ENCODE measurements at regions not wholly inside any gene's neighbourhood (a gene's known extent, or its start where the extent isn't known, plus 50 kb on each side); places are given as distances from the start of the nearest gene placed in this dataset.

DNA sequence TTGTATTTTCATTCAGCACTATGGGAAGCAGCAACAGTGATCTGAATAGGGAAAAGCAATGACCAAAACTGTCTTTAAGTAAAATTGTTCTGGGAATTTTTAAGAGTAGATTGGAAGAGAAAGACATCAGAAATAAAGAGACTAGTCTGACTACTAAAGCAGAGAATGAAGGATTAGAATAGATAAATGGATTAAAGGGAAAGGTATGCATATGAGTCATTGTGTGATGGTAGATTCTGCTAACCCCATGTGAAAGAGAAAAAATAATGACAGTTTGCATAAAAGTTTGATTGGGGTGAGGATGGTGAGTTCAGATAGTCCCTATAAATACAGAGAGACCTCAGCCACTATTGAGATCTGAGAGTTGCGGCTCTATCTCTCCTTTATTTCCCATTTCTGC is 139.6 kb upstream of the DCC start (continued):
- TF ChIP-seq, protein P1, sequence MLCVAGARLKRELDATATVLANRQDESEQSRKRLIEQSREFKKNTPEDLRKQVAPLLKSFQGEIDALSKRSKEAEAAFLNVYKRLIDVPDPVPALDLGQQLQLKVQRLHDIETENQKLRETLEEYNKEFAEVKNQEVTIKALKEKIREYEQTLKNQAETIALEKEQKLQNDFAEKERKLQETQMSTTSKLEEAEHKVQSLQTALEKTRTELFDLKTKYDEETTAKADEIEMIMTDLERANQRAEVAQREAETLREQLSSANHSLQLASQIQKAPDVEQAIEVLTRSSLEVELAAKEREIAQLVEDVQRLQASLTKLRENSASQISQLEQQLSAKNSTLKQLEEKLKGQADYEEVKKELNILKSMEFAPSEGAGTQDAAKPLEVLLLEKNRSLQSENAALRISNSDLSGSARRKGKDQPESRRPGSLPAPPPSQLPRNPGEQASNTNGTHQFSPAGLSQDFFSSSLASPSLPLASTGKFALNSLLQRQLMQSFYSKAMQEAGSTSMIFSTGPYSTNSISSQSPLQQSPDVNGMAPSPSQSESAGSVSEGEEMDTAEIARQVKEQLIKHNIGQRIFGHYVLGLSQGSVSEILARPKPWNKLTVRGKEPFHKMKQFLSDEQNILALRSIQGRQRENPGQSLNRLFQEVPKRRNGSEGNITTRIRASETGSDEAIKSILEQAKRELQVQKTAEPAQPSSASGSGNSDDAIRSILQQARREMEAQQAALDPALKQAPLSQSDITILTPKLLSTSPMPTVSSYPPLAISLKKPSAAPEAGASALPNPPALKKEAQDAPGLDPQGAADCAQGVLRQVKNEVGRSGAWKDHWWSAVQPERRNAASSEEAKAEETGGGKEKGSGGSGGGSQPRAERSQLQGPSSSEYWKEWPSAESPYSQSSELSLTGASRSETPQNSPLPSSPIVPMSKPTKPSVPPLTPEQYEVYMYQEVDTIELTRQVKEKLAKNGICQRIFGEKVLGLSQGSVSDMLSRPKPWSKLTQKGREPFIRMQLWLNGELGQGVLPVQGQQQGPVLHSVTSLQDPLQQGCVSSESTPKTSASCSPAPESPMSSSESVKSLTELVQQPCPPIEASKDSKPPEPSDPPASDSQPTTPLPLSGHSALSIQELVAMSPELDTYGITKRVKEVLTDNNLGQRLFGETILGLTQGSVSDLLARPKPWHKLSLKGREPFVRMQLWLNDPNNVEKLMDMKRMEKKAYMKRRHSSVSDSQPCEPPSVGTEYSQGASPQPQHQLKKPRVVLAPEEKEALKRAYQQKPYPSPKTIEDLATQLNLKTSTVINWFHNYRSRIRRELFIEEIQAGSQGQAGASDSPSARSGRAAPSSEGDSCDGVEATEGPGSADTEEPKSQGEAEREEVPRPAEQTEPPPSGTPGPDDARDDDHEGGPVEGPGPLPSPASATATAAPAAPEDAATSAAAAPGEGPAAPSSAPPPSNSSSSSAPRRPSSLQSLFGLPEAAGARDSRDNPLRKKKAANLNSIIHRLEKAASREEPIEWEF (IDR thresholded peaks at IDR 0.05; ENCODE audit: insufficient replicate concordance, low read depth, low read length) = no peak
- TF ChIP-seq JUNB (IDR thresholded peaks at IDR 0.05) = no peak
- TF ChIP-seq ATF7 (IDR thresholded peaks at IDR 0.05; ENCODE audit: low read depth) = no peak
- TF ChIP-seq YBX1 (IDR thresholded peaks at IDR 0.05) = no peak
- no peak for TF ChIP-seq NFXL1 (IDR thresholded peaks at IDR 0.05; ENCODE audit: borderline replicate concordance)
- no peak for TF ChIP-seq FOXK2 (IDR thresholded peaks at IDR 0.05)
- no peak for TF ChIP-seq KDM1A (IDR thresholded peaks at IDR 0.05; ENCODE audit: borderline replicate concordance)

DNA sequence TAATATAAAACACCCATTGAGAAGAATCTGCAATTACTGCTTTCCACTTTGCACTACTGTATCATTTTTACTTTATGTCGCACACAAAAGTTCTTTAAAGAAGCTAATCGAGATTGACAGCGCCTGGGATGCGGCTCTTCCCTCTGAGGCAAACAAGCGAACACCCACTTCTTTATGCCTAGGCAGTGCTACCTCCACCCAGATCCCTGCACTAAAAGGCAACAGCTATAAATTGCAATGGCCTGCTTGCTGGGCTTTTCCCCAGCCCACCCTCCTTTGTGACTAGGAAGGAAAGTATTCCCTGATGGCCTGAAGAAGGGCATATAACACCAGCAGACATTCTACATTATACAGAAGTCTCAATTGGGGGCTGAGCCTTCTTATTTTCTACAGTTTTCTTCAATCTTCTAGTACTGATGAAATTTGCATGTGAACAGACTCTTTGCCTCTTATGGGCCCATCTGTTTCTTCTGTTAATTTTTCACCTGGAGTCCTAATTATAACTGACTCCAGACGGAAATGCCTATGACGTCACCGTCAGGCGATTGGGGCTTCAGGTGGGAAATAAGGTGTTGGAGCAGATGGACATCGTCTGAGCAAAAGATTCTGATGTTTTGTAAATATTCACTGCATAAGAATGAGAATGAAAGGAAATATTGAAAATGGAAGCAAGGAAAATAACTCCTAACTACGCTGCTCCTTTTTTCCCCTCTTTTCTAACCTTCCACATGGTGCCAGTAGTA is 138.9 kb upstream of the DCC start:
- ChIA-PET RAD21 (ENCODE audit: unreplicated experiment) (no interaction called here), CTCF (no interaction called here), POLR2A (no interaction called here), SMC1A (ENCODE audit: uncharacterized antibody, unreplicated experiment) (interaction anchor here (0.7 kb wide), 1 partner anchor 52 kb away, joined by 3 read pairs; no protein-coding TSS in a partner anchor)
- no peaks in the 10 kb centered on the region for H3K36me3 ChIP-seq (ENCODE audit: control insufficient read depth in 2 of 2, insufficient read depth in 2 of 2, low read length in 1 of 2)
- no peak overlapping the region for H3K27ac ChIP-seq (ENCODE audit: control insufficient read depth, insufficient read depth)
- H3K4me1 ChIP-seq (ENCODE audit: control insufficient read depth, insufficient read depth, low read length) = no peaks in the 10 kb centered on the region
- no peak for ATAC-seq
- in situ Hi-C loops (cut with MboI) = no loop called here
- 51% methylated on average over 11 of the region's 11 CpGs for WGBS (ENCODE audit: insufficient coverage, insufficient replicate concordance, low lambda C conversion rate, missing lambda C conversion rate)
- H3K4me3 ChIP-seq = no peak overlapping the region
- intact Hi-C loops (cut with micrococcal nuclease; ENCODE audit: unreplicated experiment) = no loop called here
- no peak for DNase-seq (ENCODE audit: low read depth, low spot score)
- no peak for FAIRE-seq
- H3K4me2 ChIP-seq (ENCODE audit: control insufficient read depth, insufficient read depth) = no peak overlapping the region
- no peaks in the 10 kb centered on the region for H4K20me1 ChIP-seq (ENCODE audit: control insufficient read depth, insufficient read depth)
- no peaks in the 10 kb centered on the region for H3K79me2 ChIP-seq (ENCODE audit: control insufficient read depth, insufficient read depth, low read length)
- no peak overlapping the region for H2AFZ ChIP-seq (ENCODE audit: control insufficient read depth, low read depth, low read length)
- H3K9ac ChIP-seq (ENCODE audit: control insufficient read depth, insufficient read depth, low read length) = no peak overlapping the region
- H3K27me3 ChIP-seq (replicated peaks in 1 of 2; ENCODE audit: control insufficient read depth in 2 of 2, insufficient read depth in 2 of 2, low read length in 1 of 2) = no peaks in the 10 kb centered on the region
- BruUV-seq (replicated peaks) = no TSS peak
- H3K9me3 ChIP-seq (replicated peaks; ENCODE audit: control insufficient read depth, insufficient read depth, low read length) = no peaks in the 10 kb centered on the region
- TF ChIP-seq GABPA (IDR thresholded peaks at IDR 0.05; ENCODE audit: low read depth) = no peak
- TF ChIP-seq NR2C2 (IDR thresholded peaks at IDR 0.05; ENCODE audit: borderline replicate concordance, control insufficient read depth, insufficient read length, low read depth) = no peak
- TF ChIP-seq PBX3 (IDR thresholded peaks at IDR 0.05; ENCODE audit: insufficient replicate concordance, low read depth, low read length) = no peak
- TF ChIP-seq HDAC6 (IDR thresholded peaks at IDR 0.05; ENCODE audit: unreplicated experiment) = no peak
- TF ChIP-seq, protein P2, sequence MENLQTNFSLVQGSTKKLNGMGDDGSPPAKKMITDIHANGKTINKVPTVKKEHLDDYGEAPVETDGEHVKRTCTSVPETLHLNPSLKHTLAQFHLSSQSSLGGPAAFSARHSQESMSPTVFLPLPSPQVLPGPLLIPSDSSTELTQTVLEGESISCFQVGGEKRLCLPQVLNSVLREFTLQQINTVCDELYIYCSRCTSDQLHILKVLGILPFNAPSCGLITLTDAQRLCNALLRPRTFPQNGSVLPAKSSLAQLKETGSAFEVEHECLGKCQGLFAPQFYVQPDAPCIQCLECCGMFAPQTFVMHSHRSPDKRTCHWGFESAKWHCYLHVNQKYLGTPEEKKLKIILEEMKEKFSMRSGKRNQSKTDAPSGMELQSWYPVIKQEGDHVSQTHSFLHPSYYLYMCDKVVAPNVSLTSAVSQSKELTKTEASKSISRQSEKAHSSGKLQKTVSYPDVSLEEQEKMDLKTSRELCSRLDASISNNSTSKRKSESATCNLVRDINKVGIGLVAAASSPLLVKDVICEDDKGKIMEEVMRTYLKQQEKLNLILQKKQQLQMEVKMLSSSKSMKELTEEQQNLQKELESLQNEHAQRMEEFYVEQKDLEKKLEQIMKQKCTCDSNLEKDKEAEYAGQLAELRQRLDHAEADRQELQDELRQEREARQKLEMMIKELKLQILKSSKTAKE (IDR thresholded peaks at IDR 0.05; ENCODE audit: low read depth, poor library complexity, severe bottlenecking) = no peak
- no peak for TF ChIP-seq CEBPB (IDR thresholded peaks at IDR 0.05; ENCODE audit: borderline replicate concordance in 1 of 2, low read depth in 2 of 2, low read length in 2 of 2)
- TF ChIP-seq BRCA1 (IDR thresholded peaks at IDR 0.05; ENCODE audit: low read depth, low read length) = no peak
- no peak for TF ChIP-seq NR2C1 (IDR thresholded peaks at IDR 0.05)

Measured in GM12878 (cell line).